Caco-2 (cell line): ENCODE measurements at regions not wholly inside any gene's neighbourhood (a gene's known extent, or its start where the extent isn't known, plus 50 kb on each side); places are given as distances from the start of the nearest gene placed in this dataset.

Experiments used
- BruUV-seq: library from RNA; stranded (reverse); fragments of 400-500 nt; replicated peaks from 2 replicates; lab custom pipeline; 2021; lab: Mats Ljungman, UMichigan
- CTCF ChIA-PET: fragments of 300-600 bp; sonication (Branson Sonifier 250); formaldehyde crosslinking; loops from one replicate; lab custom pipeline; 2022; ENCODE audit warnings: antibody characterized with exemption; lab: Charles Lee
- POLR2A ChIA-PET: fragments of 300-600 bp; sonication (Branson Sonifier 250); formaldehyde crosslinking; loops from one replicate; lab custom pipeline; 2022; ENCODE audit warnings: antibody characterized with exemption; lab: Charles Lee
- DNase-seq, 2 experiments: peaks; one replicate each; pipeline versions ENCODE4 v3.0.0 to v3.0.0-alpha.2; 2020 to 2022
- H3K27me3 ChIP-seq: replicated peaks from 2 replicates; pipeline ENCODE4 v1.6.0; 2011; ENCODE audit warnings: low read length; ENCODE audit not compliant: control insufficient read depth, insufficient read depth
- H3K36me3 ChIP-seq: 2 replicates; pipeline ENCODE4 v1.5.1; 2011; ENCODE audit warnings: low read length; ENCODE audit not compliant: control insufficient read depth, insufficient read depth
- H3K4me1 ChIP-seq: fragments of 250-450 bp; sonication (Bioruptor Pico); 2 replicates; pipeline ENCODE4 v1.5.1; 2020; ENCODE audit warnings: mild to moderate bottlenecking
- H3K4me3 ChIP-seq: 2 replicates; pipeline ENCODE4 v1.5.1; 2011; ENCODE audit warnings: low read depth, mild to moderate bottlenecking, control low read depth, low read length
- H3K9me3 ChIP-seq: fragments of 250-450 bp; sonication (Bioruptor Pico); 2 replicates; pipeline ENCODE4 v1.5.1; 2020; ENCODE audit warnings: mild to moderate bottlenecking, moderate library complexity
- H3K27ac Mint-ChIP-seq: one replicate; pipeline ENCODE4 v1.8.0; 2022; ENCODE audit warnings: mixed read lengths; ENCODE audit not compliant: unreplicated experiment
- H3K27me3 Mint-ChIP-seq: one replicate; pipeline ENCODE4 v1.8.0; 2022; ENCODE audit warnings: mixed read lengths; ENCODE audit not compliant: insufficient read depth, unreplicated experiment
- H3K36me3 Mint-ChIP-seq: one replicate; pipeline ENCODE4 v1.8.0; 2022; ENCODE audit warnings: mild to moderate bottlenecking, mixed read lengths; ENCODE audit not compliant: insufficient read depth, unreplicated experiment
- H3K4me1 Mint-ChIP-seq: one replicate; pipeline ENCODE4 v1.8.0; 2022; ENCODE audit warnings: low read depth, mixed read lengths; ENCODE audit not compliant: unreplicated experiment
- H3K4me3 Mint-ChIP-seq: one replicate; pipeline ENCODE4 v1.8.0; 2022; ENCODE audit warnings: mild to moderate bottlenecking, moderate library complexity, mixed read lengths; ENCODE audit not compliant: unreplicated experiment
- H3K9me3 Mint-ChIP-seq: one replicate; pipeline ENCODE4 v1.8.0; 2022; ENCODE audit warnings: mixed read lengths; ENCODE audit not compliant: unreplicated experiment
- intact Hi-C: fragments of 100-400 bp; cut with micrococcal nuclease; formaldehyde crosslinking; loops from one replicate; pipeline ENCODE4 v1.10.0; 2022; ENCODE audit not compliant: unreplicated experiment
- TF ChIP-seq, protein P1 (sequence below), 2 experiments: fragments of 200-600 bp in 1 of 2; IDR thresholded peaks; 1 replicate in 1 of 2; 2 replicates in 1 of 2; pipeline versions ENCODE4 v1.5.1 to v1.8.0; 2011 to 2022; ENCODE audit warnings: antibody characterized with exemption in 1 of 2, control low read depth in 1 of 2, inconsistent platforms in 1 of 2, low read depth in 1 of 2, low read length in 1 of 2, mild to moderate bottlenecking in 1 of 2, moderate library complexity in 1 of 2; ENCODE audit not compliant: insufficient read depth in 1 of 2, severe bottlenecking in 1 of 2, unreplicated experiment in 1 of 2

DNA sequence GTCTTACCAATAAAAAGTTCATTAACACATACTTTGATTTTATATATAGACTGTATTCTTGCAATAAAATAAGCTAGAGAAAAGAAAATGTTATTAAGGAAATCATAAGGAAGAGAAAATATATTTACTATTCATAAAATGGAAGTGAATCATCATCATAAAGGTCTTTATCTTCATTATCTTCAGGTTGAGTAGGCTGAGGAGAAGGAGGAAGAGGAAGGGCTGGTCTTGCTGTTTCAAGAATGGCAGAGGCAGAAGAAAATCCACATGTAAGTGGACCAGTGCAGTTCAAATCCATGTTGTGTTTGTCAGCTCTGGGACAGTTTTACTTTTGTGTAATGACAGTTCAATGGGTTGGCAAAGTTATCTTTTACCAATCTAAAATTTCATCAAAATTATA is 609.1 kb upstream of the ANKRD30A start:
- TF ChIP-seq, protein P1, sequence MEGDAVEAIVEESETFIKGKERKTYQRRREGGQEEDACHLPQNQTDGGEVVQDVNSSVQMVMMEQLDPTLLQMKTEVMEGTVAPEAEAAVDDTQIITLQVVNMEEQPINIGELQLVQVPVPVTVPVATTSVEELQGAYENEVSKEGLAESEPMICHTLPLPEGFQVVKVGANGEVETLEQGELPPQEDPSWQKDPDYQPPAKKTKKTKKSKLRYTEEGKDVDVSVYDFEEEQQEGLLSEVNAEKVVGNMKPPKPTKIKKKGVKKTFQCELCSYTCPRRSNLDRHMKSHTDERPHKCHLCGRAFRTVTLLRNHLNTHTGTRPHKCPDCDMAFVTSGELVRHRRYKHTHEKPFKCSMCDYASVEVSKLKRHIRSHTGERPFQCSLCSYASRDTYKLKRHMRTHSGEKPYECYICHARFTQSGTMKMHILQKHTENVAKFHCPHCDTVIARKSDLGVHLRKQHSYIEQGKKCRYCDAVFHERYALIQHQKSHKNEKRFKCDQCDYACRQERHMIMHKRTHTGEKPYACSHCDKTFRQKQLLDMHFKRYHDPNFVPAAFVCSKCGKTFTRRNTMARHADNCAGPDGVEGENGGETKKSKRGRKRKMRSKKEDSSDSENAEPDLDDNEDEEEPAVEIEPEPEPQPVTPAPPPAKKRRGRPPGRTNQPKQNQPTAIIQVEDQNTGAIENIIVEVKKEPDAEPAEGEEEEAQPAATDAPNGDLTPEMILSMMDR (IDR thresholded peaks at IDR 0.05; ENCODE audit: insufficient read depth in 1 of 2, low read depth in 1 of 2, low read length in 1 of 2, severe bottlenecking in 1 of 2, unreplicated experiment in 1 of 2) = no peak
- Mint-ChIP-seq H3K27ac (no peak overlapping the region), H3K27me3 (no peaks in the 10 kb centered on the region), H3K4me1 (no peaks in the 10 kb centered on the region), H3K9me3 (no peaks in the 10 kb centered on the region), H3K4me3 (no peak overlapping the region), H3K36me3 (no peaks in the 10 kb centered on the region)
- ChIA-PET POLR2A (no interaction called here), CTCF (interaction anchor here (0.6 kb wide), 1 partner anchor 1390 kb away, joined by 4 read pairs; no protein-coding TSS in a partner anchor)
- no peaks in the 10 kb centered on the region for H3K4me1 ChIP-seq
- no peaks in the 10 kb centered on the region for H3K36me3 ChIP-seq
- H3K9me3 ChIP-seq = no peaks in the 10 kb centered on the region
- DNase-seq = no peak
- BruUV-seq = no TSS peak
- intact Hi-C loops = no loop called here
- no peaks in the 10 kb centered on the region for H3K27me3 ChIP-seq
- H3K4me3 ChIP-seq = no peak overlapping the region

DNA sequence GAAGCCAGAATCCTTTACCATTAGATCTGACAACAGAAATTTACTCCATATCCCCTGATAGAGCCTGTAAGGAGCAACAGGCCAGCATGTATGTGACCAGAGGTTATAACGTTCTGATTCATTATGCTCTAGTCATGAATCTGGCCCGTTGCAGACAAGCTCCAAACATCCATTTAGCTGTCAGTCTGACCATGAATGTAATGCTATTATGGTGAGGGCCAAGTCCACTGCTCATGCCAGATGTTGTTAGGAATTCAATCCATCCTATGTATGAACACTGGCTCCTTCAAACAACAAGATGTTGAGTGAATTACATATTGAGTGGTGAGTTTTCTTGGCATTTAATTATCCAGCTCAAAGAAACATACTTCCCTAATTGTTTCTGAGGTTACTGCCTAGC is 610.1 kb upstream of the ANKRD30A start:
- no TSS peak for BruUV-seq
- H3K27me3 ChIP-seq = no peaks in the 10 kb centered on the region
- H3K36me3 ChIP-seq = no peaks in the 10 kb centered on the region
- CTCF ChIA-PET = no interaction called here
- intact Hi-C loops = no loop called here
- Mint-ChIP-seq H3K9me3 (no peaks in the 10 kb centered on the region), H3K27me3 (no peaks in the 10 kb centered on the region), H3K36me3 (no peaks in the 10 kb centered on the region), H3K27ac (no peak overlapping the region), H3K4me3 (no peak overlapping the region), H3K4me1 (no peaks in the 10 kb centered on the region)
- POLR2A ChIA-PET = no interaction called here
- H3K9me3 ChIP-seq = no peaks in the 10 kb centered on the region
- no peak overlapping the region for H3K4me3 ChIP-seq
- no peaks in the 10 kb centered on the region for H3K4me1 ChIP-seq
- no peak for DNase-seq
- TF ChIP-seq, protein P1 (IDR thresholded peaks at IDR 0.05; ENCODE audit: insufficient read depth in 1 of 2, low read depth in 1 of 2, low read length in 1 of 2, severe bottlenecking in 1 of 2, unreplicated experiment in 1 of 2) = no peak

DNA sequence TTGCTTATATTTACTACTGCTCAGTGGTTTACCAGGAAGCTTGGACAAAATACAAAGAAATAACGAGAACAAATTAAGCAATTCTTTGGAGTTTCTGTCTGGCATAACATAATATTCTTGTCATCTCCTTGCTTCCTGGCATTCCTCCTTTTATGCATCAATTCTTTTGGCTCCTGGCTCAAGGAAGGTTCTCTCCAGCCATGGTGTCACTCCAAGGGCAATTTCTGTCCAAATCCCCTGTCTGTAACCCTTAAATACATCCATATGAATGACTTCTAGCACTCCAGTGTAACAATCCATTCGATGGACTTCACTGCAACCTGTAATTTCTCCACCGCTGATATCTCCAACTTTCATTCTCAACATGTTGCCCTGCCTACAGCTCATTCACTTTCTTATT is 617.7 kb upstream of the ANKRD30A start:
- ChIA-PET CTCF (no interaction called here), POLR2A (no interaction called here)
- Histone ChIP-seq H3K36me3 (no peaks in the 10 kb centered on the region), H3K9me3 (no peaks in the 10 kb centered on the region), H3K27me3 (no peaks in the 10 kb centered on the region), H3K4me3 (no peak overlapping the region), H3K4me1 (no peaks in the 10 kb centered on the region)
- H3K36me3 Mint-ChIP-seq = no peaks in the 10 kb centered on the region
- no peak for DNase-seq
- no peaks in the 10 kb centered on the region for H3K9me3 Mint-ChIP-seq
- intact Hi-C loops = no loop called here
- H3K27ac Mint-ChIP-seq = no peak overlapping the region
- TF ChIP-seq, protein P1 (IDR thresholded peaks at IDR 0.05; ENCODE audit: insufficient read depth in 1 of 2, low read depth in 1 of 2, low read length in 1 of 2, severe bottlenecking in 1 of 2, unreplicated experiment in 1 of 2) = no peak
- H3K4me3 Mint-ChIP-seq = no peak overlapping the region
- H3K27me3 Mint-ChIP-seq = peaks cover 3% of the 10 kb centered on the region
- H3K4me1 Mint-ChIP-seq = no peaks in the 10 kb centered on the region
- BruUV-seq = no TSS peak
